ENCODE measurements at regions not wholly inside any gene's neighbourhood (a gene's known extent, or its start where the extent isn't known, plus 50 kb on each side); places are given as distances from the start of the nearest gene placed in this dataset.

DNA sequence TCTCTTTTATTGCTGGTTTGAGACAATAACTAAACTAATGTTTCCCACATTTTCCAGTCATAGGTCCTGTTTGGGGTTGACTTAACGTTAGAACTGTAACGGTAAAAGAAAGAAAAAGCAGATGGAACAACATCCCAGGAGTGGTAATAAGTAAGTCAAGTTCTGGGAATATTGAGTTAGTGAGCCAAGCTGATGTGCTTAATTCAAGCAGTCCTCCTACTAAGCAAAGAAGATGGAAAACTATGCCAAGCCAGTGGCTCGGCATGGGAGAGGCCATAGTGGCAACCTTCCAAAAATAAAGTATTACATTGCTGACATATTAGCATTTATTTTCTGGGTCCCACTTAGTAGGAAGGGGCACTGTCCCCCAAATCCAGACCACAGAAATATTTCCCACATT lies 161.7 kb upstream of the CDH5 start:
- 58 to 73% (median 63%) methylated on average over 3 of the region's 3 CpGs for WGBS, 5 donors
- Histone ChIP-seq H3K4me3 (no peak overlapping the region), H3K27ac (no peak overlapping the region), H3K36me3 (no peaks in the 10 kb centered on the region), H3K4me1 (peaks cover 0 to 6% (median 0%) of the 10 kb centered on the region in 4 donors), H3K27me3 (peaks cover 0 to 8% (median 0%) of the 10 kb centered on the region in 3 donors), H3K9me3 (no peaks in the 10 kb centered on the region)
- DNase-seq, result no peak
- TF ChIP-seq POLR2A (IDR thresholded peaks at IDR 0.05), result no peak
- intact Hi-C loops (cut with DNase I; ENCODE audit: low total_unique reads), result no loop called here

- Histone ChIP-seq H3K27ac (no peak overlapping the region), H3K4me3 (no peak overlapping the region), H3K4me1 (peaks cover 0 to 10% (median 0%) of the 10 kb centered on the region in 4 donors), H3K36me3 (no peaks in the 10 kb centered on the region), H3K27me3 (peaks cover 0 to 8% (median 0%) of the 10 kb centered on the region in 3 donors), H3K9me3 (no peaks in the 10 kb centered on the region)
- intact Hi-C loops (cut with DNase I; ENCODE audit: low total_unique reads), result no loop called here
- 71 to 93% (median 83%) methylated on average over 3 to 4 of the region's 4 CpGs for WGBS, 5 donors
- DNase-seq, result no peak
- TF ChIP-seq, protein P1, sequence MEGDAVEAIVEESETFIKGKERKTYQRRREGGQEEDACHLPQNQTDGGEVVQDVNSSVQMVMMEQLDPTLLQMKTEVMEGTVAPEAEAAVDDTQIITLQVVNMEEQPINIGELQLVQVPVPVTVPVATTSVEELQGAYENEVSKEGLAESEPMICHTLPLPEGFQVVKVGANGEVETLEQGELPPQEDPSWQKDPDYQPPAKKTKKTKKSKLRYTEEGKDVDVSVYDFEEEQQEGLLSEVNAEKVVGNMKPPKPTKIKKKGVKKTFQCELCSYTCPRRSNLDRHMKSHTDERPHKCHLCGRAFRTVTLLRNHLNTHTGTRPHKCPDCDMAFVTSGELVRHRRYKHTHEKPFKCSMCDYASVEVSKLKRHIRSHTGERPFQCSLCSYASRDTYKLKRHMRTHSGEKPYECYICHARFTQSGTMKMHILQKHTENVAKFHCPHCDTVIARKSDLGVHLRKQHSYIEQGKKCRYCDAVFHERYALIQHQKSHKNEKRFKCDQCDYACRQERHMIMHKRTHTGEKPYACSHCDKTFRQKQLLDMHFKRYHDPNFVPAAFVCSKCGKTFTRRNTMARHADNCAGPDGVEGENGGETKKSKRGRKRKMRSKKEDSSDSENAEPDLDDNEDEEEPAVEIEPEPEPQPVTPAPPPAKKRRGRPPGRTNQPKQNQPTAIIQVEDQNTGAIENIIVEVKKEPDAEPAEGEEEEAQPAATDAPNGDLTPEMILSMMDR (IDR thresholded peaks at IDR 0.05), result no peak
- TF ChIP-seq POLR2A (IDR thresholded peaks at IDR 0.05) (no peak), EP300 (IDR thresholded peaks at IDR 0.05) (no peak), POLR2AphosphoS5 (IDR thresholded peaks at IDR 0.05) (no peak)
These were observed 163.0 kb upstream of the CDH5 start for GRCh38 chr16:66203476-66203875.

DNA sequence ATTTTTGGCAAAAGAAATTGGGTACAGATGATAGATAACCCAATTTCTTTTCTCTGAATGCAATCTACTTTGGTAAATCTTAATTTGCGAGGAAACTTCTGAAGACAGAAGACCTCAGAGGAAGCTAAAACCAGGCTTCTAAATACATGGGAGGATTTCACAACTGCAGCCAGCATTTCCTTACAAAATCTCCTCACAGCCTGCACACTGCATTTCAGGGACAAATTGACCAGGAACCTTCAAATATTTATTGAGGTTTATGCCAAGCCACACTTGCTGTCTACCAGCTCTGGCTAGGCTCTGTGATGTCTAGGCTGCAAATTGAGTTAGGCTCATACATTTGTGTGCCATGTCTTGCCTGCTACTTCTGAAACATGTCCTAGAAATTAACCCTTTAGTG lies 167.3 kb upstream of the CDH5 start:
- Histone ChIP-seq H3K36me3 (no peaks in the 10 kb centered on the region), H3K27me3 (peaks cover 0 to 8% (median 0%) of the 10 kb centered on the region in 3 donors), H3K27ac (no peak overlapping the region), H3K4me1 (peaks cover 0 to 4% (median 0%) of the 10 kb centered on the region in 4 donors), H3K4me3 (no peak overlapping the region), H3K9me3 (no peaks in the 10 kb centered on the region)
- intact Hi-C loops (cut with DNase I; ENCODE audit: low total_unique reads), result no loop called here
- 71 to 88% (median 78%) methylated on average over 1 of the region's 1 CpG for WGBS, 5 donors
- TF ChIP-seq POLR2A (IDR thresholded peaks at IDR 0.05), result no peak
- TF ChIP-seq POLR2AphosphoS5 (IDR thresholded peaks at IDR 0.05), result no peak
- no peak for TF ChIP-seq EP300 (IDR thresholded peaks at IDR 0.05)
- TF ChIP-seq, protein P1 (IDR thresholded peaks at IDR 0.05), result no peak
- no peak for DNase-seq

GRCh38 chr16:66198641-66199040 lies 167.8 kb upstream of the CDH5 start:
- 53 to 78% (median 72%) methylated on average over 3 of the region's 3 CpGs for WGBS, 5 donors

More at GRCh38 chr16:66198641-66199040, 167.8 kb upstream of the CDH5 start:
- H3K9me3 ChIP-seq, result no peaks in the 10 kb centered on the region
- H3K36me3 ChIP-seq, result no peaks in the 10 kb centered on the region
- no peak for DNase-seq
- no peak overlapping the region for H3K27ac ChIP-seq
- peaks cover 0 to 6% (median 0%) of the 10 kb centered on the region in 3 donors for H3K27me3 ChIP-seq
- H3K4me3 ChIP-seq, result no peak overlapping the region
- intact Hi-C loops (cut with DNase I; ENCODE audit: low total_unique reads), result no loop called here
- no peak for TF ChIP-seq POLR2AphosphoS5 (IDR thresholded peaks at IDR 0.05)
- TF ChIP-seq EP300 (IDR thresholded peaks at IDR 0.05), result no peak
- TF ChIP-seq, protein P1 (IDR thresholded peaks at IDR 0.05), result no peak
- TF ChIP-seq POLR2A (IDR thresholded peaks at IDR 0.05), result no peak
- H3K4me1 ChIP-seq, result peaks cover 0 to 4% (median 0%) of the 10 kb centered on the region in 4 donors
